ENCODE measurements at regions not wholly inside any gene's neighbourhood (a gene's known extent, or its start where the extent isn't known, plus 50 kb on each side); places are given as distances from the start of the nearest gene placed in this dataset.

- TF ChIP-seq, protein P1, sequence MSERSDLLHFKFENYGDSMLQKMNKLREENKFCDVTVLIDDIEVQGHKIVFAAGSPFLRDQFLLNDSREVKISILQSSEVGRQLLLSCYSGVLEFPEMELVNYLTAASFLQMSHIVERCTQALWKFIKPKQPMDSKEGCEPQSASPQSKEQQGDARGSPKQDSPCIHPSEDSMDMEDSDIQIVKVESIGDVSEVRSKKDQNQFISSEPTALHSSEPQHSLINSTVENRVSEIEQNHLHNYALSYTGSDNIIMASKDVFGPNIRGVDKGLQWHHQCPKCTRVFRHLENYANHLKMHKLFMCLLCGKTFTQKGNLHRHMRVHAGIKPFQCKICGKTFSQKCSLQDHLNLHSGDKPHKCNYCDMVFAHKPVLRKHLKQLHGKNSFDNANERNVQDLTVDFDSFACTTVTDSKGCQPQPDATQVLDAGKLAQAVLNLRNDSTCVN (tag by site-specific recombination; optimal IDR thresholded peaks at IDR 0.05): no peak
- TF ChIP-seq YY1 (tag by site-specific recombination; IDR thresholded peaks at IDR 0.05) (no peak), ZNF426 (tag by site-specific recombination; IDR thresholded peaks at IDR 0.05) (no peak), ZNF24 (tag by site-specific recombination; IDR thresholded peaks at IDR 0.05) (no peak), ZNF670 (tag by site-specific recombination; IDR thresholded peaks at IDR 0.05; ENCODE audit: low read depth) (no peak), ZEB2 (tag by site-specific recombination; IDR thresholded peaks at IDR 0.05) (no peak), ZNF777 (tag by site-specific recombination; IDR thresholded peaks at IDR 0.05; ENCODE audit: borderline replicate concordance) (no peak), ZNF549 (tag by site-specific recombination; IDR thresholded peaks at IDR 0.05) (no peak), ZNF423 (tag by site-specific recombination; IDR thresholded peaks at IDR 0.05) (no peak)
- TF ChIP-seq, protein P2, sequence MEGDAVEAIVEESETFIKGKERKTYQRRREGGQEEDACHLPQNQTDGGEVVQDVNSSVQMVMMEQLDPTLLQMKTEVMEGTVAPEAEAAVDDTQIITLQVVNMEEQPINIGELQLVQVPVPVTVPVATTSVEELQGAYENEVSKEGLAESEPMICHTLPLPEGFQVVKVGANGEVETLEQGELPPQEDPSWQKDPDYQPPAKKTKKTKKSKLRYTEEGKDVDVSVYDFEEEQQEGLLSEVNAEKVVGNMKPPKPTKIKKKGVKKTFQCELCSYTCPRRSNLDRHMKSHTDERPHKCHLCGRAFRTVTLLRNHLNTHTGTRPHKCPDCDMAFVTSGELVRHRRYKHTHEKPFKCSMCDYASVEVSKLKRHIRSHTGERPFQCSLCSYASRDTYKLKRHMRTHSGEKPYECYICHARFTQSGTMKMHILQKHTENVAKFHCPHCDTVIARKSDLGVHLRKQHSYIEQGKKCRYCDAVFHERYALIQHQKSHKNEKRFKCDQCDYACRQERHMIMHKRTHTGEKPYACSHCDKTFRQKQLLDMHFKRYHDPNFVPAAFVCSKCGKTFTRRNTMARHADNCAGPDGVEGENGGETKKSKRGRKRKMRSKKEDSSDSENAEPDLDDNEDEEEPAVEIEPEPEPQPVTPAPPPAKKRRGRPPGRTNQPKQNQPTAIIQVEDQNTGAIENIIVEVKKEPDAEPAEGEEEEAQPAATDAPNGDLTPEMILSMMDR (tag by site-specific recombination; IDR thresholded peaks at IDR 0.05): no peak
- TF ChIP-seq, protein P3, sequence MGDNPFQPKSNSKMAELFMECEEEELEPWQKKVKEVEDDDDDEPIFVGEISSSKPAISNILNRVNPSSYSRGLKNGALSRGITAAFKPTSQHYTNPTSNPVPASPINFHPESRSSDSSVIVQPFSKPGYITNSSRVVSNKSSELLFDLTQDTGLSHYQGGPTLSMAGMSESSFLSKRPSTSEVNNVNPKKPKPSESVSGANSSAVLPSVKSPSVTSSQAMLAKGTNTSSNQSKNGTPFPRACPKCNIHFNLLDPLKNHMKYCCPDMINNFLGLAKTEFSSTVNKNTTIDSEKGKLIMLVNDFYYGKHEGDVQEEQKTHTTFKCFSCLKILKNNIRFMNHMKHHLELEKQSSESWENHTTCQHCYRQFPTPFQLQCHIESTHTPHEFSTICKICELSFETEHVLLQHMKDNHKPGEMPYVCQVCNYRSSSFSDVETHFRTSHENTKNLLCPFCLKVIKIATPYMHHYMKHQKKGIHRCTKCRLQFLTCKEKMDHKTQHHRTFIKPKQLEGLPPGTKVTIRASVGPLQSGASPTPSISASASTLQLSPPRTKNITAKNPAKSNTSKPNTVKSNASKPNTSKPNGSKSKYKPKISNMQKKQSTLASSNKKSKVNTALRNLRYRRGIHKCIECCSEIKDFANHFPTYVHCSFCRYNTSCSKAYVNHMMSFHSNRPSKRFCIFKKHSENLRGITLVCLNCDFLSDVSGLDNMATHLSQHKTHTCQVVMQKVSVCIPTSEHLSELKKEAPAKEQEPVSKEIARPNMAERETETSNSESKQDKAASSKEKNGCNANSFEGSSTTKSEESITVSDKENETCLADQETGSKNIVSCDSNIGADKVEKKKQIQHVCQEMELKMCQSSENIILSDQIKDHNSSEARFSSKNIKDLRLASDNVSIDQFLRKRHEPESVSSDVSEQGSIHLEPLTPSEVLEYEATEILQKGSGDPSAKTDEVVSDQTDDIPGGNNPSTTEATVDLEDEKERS (tag by site-specific recombination; IDR thresholded peaks at IDR 0.05): no peak
Observed at GRCh38 chr10:108568824-108569223, 1354.5 kb downstream of the XPNPEP1 start.
